OCI-LY1 (cell line): ENCODE measurements at regions not wholly inside any gene's neighbourhood (a gene's known extent, or its start where the extent isn't known, plus 50 kb on each side); places are given as distances from the start of the nearest gene placed in this dataset.

Source experiments
- H2AFZ ChIP-seq: fragments of 200-600 bp; sonication (generic), shearing (Covaris generic); 2 replicates; pipeline ENCODE4 v1.6.0; 2014; ENCODE audit warnings: antibody characterized with exemption, mild to moderate bottlenecking, low read length
- H3F3A ChIP-seq: fragments of 200-600 bp; sonication (generic), shearing (Covaris generic); 2 replicates; pipeline ENCODE4 v1.6.0; 2014; ENCODE audit warnings: mild to moderate bottlenecking, antibody characterized with exemption, low read length, moderate library complexity; ENCODE audit not compliant: insufficient read depth
- H3K27ac ChIP-seq: fragments of 200-600 bp; sonication (generic); 2 replicates; pipeline ENCODE4 v1.5.1; 2014; ENCODE audit warnings: low read length, mixed run types, mild to moderate bottlenecking, low read depth; ENCODE audit not compliant: poor library complexity, severe bottlenecking
- H3K27me3 ChIP-seq: fragments of 200-600 bp; sonication (generic); 2 replicates; pipeline ENCODE4 v1.6.0; 2014; ENCODE audit warnings: antibody characterized with exemption, mild to moderate bottlenecking, low read length, moderate library complexity; ENCODE audit not compliant: insufficient read depth
- H3K36me3 ChIP-seq: fragments of 200-600 bp; sonication (generic); 2 replicates; pipeline ENCODE4 v1.6.1; 2014; ENCODE audit warnings: mild to moderate bottlenecking, antibody characterized with exemption, low read length, moderate library complexity, mixed read lengths; ENCODE audit not compliant: insufficient read depth
- H3K4me1 ChIP-seq: fragments of 200-600 bp; sonication (generic); 2 replicates; pipeline ENCODE4 v1.5.1; 2014; ENCODE audit warnings: mild to moderate bottlenecking, low read length, moderate library complexity; ENCODE audit not compliant: insufficient read depth, severe bottlenecking
- H3K4me2 ChIP-seq: fragments of 200-600 bp; sonication (generic), shearing (Covaris generic); 2 replicates; pipeline ENCODE4 v1.6.1; 2014; ENCODE audit warnings: low read length
- H3K4me3 ChIP-seq: fragments of 200-600 bp; sonication (generic); 2 replicates; pipeline ENCODE4 v1.5.1; 2014; ENCODE audit warnings: low read length, low read depth, mild to moderate bottlenecking, mixed read lengths; ENCODE audit not compliant: poor library complexity, severe bottlenecking
- H3K79me2 ChIP-seq: fragments of 200-600 bp; shearing (Covaris generic); 2 replicates; pipeline ENCODE4 v1.6.1; 2016; ENCODE audit warnings: mixed run types, low read length, mixed read lengths; ENCODE audit not compliant: insufficient read depth
- H3K9ac ChIP-seq: fragments of 200-600 bp; sonication (generic), shearing (Covaris generic); 2 replicates; pipeline ENCODE4 v1.6.1; 2014; ENCODE audit warnings: mild to moderate bottlenecking, low read length, mixed read lengths
- H3K9me2 ChIP-seq: fragments of 200-600 bp; sonication (generic), shearing (Covaris generic); 2 replicates; pipeline ENCODE4 v1.6.1; 2014; ENCODE audit warnings: low read depth, mild to moderate bottlenecking, low read length, mixed read lengths
- H3K9me3 ChIP-seq: fragments of 200-600 bp; shearing (Covaris generic); 2 replicates; pipeline ENCODE4 v1.6.1; 2014; ENCODE audit warnings: low read length, mixed read lengths
- H4K20me1 ChIP-seq: fragments of 200-600 bp; sonication (generic), shearing (Covaris generic); 2 replicates; pipeline ENCODE4 v1.6.0; 2016; ENCODE audit warnings: mild to moderate bottlenecking, low read length; ENCODE audit not compliant: insufficient read depth
- CTCF ChIP-seq: fragments of 200-600 bp; sonication (generic), shearing (Covaris generic); IDR thresholded peaks from 2 replicates; pipeline ENCODE4 v1.5.1; 2017; ENCODE audit warnings: mild to moderate bottlenecking, antibody characterized with exemption, low read length, moderate library complexity, mixed read lengths
- EZH2 ChIP-seq: fragments of 200-600 bp; sonication (generic), shearing (Covaris generic); IDR thresholded peaks from 2 replicates; pipeline ENCODE4 v1.8.0; 2017; ENCODE audit warnings: borderline replicate concordance, mixed run types, mild to moderate bottlenecking, antibody characterized with exemption, low read length, moderate library complexity, mixed read lengths

GRCh38 chr3:99366663-99367429 lies 271.5 kb upstream of the COL8A1 start:
- no peak for TF ChIP-seq CTCF
- no peak for TF ChIP-seq EZH2
- H3K4me1 ChIP-seq: no peaks in the 10 kb centered on the region
- H3K36me3 ChIP-seq: no peaks in the 10 kb centered on the region
- H3K79me2 ChIP-seq: no peaks in the 10 kb centered on the region
- H3K9me2 ChIP-seq: no peaks in the 10 kb centered on the region
- no peak overlapping the region for H2AFZ ChIP-seq
- H3F3A ChIP-seq: no peaks in the 10 kb centered on the region
- no peak overlapping the region for H3K9ac ChIP-seq
- no peak overlapping the region for H3K27ac ChIP-seq
- no peaks in the 10 kb centered on the region for H3K27me3 ChIP-seq
- H3K4me2 ChIP-seq: no peak overlapping the region
- H3K4me3 ChIP-seq: no peak overlapping the region
- no peaks in the 10 kb centered on the region for H3K9me3 ChIP-seq
- H4K20me1 ChIP-seq: no peaks in the 10 kb centered on the region

GRCh38 chr3:99365979-99366378 lies 272.4 kb upstream of the COL8A1 start:
- Histone ChIP-seq H3K9me3 (no peaks in the 10 kb centered on the region), H3K4me1 (no peaks in the 10 kb centered on the region), H3K27me3 (no peaks in the 10 kb centered on the region), H3K27ac (no peak overlapping the region), H3K36me3 (no peaks in the 10 kb centered on the region), H3K9me2 (no peaks in the 10 kb centered on the region), H4K20me1 (no peaks in the 10 kb centered on the region), H3K4me2 (no peak overlapping the region), H2AFZ (no peak overlapping the region), H3K4me3 (no peak overlapping the region), H3K79me2 (no peaks in the 10 kb centered on the region), H3F3A (no peaks in the 10 kb centered on the region), H3K9ac (no peak overlapping the region)
- no peak for TF ChIP-seq CTCF
- no peak for TF ChIP-seq EZH2

GRCh38 chr3:99365396-99365795 lies 273.0 kb upstream of the COL8A1 start:
- no peak overlapping the region for H3K4me3 ChIP-seq
- no peaks in the 10 kb centered on the region for H3K4me1 ChIP-seq
- H3K9ac ChIP-seq: no peak overlapping the region
- H3K36me3 ChIP-seq: no peaks in the 10 kb centered on the region
- H3K9me3 ChIP-seq: no peaks in the 10 kb centered on the region
- H3K9me2 ChIP-seq: no peaks in the 10 kb centered on the region
- H3K4me2 ChIP-seq: no peak overlapping the region
- no peaks in the 10 kb centered on the region for H3F3A ChIP-seq
- no peaks in the 10 kb centered on the region for H3K27me3 ChIP-seq
- TF ChIP-seq CTCF: no peak
- no peak for TF ChIP-seq EZH2
- no peaks in the 10 kb centered on the region for H3K79me2 ChIP-seq
- H3K27ac ChIP-seq: no peak overlapping the region
- H2AFZ ChIP-seq: no peak overlapping the region
- H4K20me1 ChIP-seq: no peaks in the 10 kb centered on the region
